SKM-1 (cell line): ENCODE measurements at regions not wholly inside any gene's neighbourhood (a gene's known extent, or its start where the extent isn't known, plus 50 kb on each side); places are given as distances from the start of the nearest gene placed in this dataset.

Experiments
- DNase-seq: peaks from one replicate; lab custom pipeline; 2025; ENCODE audit not compliant: unreplicated experiment; lab: John Stamatoyannopoulos, UW

GRCh38 chr10:29925771-29926692 is 133.4 kb downstream of the JCAD start:
- no peak for DNase-seq

DNA sequence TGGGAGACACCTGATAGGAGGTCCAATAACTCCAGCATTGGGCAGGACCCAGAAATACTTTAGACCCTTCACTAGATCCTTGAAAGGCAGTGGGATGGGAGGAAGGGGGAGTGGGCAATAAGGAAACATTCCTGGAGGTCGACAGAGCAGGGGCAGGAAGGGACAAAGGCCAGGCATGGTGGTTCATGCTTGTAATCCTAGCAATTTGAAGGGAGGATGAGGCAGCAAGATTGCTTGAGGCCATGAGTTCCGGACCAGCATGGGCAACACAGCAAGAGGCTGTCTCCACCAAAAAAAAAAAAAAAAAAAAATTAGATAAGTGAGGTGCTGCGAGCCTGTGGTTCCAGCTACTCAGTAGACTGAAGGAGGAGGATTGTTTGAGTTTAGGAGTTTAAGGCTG is 134.9 kb downstream of the JCAD start:
- DNase-seq, result no peak

DNA sequence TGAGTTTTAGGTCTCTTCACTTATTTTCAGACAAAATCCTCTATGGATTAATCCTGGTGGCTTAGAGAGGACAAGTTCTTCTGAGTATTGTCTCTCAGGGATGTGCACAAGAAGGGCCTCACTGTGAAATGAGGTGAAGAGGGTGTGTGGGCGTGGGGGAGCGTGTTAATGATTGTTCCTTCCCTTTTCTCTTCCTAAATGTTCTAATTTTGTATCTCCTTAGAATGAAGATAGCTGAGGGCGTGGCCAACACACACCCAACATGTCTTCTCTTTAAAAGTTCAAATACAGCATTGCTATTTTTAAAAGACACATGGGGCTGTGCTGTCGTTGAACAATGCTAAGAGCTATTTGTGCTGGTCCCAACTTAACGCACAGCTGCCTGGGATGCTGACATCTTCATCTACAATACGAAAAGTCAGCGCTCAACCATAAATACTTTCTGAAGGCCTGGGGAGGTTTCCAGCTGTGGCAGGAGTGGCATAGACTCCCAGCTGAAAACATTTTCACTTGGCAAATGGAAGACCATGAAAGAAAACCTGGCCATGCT is 135.9 kb downstream of the JCAD start:
- DNase-seq, result no peak

DNA sequence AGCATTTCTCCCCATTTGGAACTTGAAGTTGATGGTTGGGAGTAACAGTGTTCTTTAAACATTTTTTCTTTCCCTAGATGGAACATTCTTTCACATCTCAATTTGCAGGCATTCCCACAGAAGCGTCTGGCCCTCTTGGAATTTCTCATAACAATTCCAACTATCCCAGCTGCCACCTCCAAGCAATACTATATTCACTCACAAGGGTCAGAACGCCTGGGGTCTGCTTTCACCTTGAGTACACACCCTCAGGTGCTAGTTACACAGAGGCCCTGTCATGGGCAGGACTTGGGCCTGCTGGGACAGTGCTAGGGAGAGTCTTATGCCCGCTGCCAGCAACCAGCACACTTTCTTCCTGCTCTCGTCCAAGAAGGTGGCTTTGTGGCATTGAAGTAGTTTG is 136.5 kb downstream of the JCAD start:
- no peak for DNase-seq

- DNase-seq, result no peak
Measured at GRCh38 chr10:29922226-29922625, 137.2 kb downstream of the JCAD start.

GRCh38 chr10:29921071-29921446 is 138.3 kb downstream of the JCAD start:
- no peak for DNase-seq

- no peak for DNase-seq
Measured at GRCh38 chr10:29920408-29921070, 138.8 kb downstream of the JCAD start.

- no peak for DNase-seq
Measured at GRCh38 chr10:29918623-29919400, 140.6 kb downstream of the JCAD start.

- DNase-seq, result no peak
Measured at GRCh38 chr10:29917311-29917710, 142.1 kb downstream of the JCAD start.

DNA sequence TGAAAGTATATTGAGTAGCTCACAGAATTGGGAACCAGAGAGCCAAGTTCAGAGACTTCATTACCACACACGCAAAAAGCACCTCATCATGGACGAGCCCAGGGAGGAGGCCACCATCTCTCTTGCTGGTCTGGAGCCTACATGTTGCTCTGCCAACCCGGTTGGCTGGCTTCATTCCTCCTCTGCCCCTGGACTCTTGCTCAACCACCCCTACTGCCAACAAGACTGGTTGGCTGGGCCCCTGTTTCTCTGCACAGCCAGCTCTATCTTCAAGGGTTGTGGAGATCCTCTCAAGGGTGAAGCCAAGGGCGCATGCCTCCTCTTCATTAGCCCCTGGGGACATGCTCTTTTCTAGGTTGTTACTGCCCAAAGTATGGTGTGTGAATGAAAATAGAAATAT is 142.7 kb downstream of the JCAD start:
- no peak for DNase-seq

- DNase-seq, result no peak
Measured at GRCh38 chr10:29914986-29915785, 144.2 kb downstream of the JCAD start.

GRCh38 chr10:29908962-29909361 is 150.4 kb downstream of the JCAD start:
- DNase-seq, result no peak

- no peak for DNase-seq
Measured at GRCh38 chr10:29900865-29901264, 158.5 kb downstream of the JCAD start.

GRCh38 chr10:29897999-29898716 is 161.2 kb downstream of the JCAD start:
- no peak for DNase-seq

DNA sequence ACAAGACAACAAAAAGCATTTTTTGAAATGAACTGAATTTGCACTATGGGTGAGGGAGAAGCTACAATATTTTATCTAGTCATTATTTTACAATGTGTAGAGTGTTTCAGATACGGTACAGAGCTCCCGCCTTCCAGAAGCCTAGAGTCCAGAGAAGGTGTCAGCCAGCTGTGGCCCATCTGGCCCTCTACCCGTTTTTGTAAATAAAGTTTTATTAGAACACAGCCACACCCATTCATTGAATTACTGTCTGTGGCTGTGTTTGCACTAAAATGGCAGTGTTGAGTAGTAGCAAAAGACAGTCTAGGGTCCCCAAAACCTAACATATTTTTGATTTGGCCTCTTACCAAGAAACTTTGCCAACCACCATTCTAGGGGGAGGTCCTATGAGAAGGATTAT is 162.0 kb downstream of the JCAD start:
- DNase-seq, result no peak

- no peak for DNase-seq
Measured at GRCh38 chr10:29896053-29896452, 163.3 kb downstream of the JCAD start.

DNA sequence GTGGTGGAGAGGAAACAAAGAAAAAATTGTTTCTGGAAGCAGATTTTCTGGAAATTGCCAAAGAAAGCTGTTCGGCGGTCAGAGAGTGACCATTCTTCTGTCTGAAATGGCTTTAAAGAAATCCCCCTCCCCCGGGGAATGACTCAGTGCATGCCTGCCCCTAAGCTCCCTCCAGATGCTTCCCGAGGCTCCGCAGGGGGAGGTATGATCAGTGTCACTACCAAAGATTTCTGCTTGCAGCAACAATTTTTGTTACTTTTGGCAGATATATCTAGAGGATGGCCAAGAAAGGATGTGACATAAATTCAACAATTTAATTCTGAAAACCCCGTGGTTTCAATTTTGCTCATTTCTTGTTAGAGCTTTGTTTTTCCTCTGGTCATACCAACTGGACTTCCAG is 163.9 kb downstream of the JCAD start:
- DNase-seq, result no peak

GRCh38 chr10:29888321-29888720 is 171.1 kb downstream of the JCAD start:
- no peak for DNase-seq

DNA sequence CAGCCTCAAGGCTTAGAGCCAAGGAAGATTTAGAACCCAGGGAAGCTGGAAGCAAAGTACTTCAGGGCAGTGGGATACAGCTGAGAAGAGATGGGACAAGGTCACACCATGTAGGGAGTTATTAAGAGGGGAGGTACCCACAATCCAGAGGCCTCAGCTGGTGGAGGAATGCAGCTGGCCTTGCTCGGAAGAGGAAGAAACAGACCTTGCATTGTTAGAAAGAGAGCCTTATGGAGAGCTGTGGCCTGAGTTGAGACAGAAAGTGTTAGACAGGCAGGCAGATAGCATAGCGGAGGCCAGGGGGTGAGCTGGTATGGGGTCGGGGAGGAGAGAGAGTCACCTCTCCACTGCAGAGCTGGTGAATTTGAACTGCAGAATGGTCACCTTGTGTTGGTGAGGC is 173.1 kb downstream of the JCAD start:
- DNase-seq, result no peak

DNA sequence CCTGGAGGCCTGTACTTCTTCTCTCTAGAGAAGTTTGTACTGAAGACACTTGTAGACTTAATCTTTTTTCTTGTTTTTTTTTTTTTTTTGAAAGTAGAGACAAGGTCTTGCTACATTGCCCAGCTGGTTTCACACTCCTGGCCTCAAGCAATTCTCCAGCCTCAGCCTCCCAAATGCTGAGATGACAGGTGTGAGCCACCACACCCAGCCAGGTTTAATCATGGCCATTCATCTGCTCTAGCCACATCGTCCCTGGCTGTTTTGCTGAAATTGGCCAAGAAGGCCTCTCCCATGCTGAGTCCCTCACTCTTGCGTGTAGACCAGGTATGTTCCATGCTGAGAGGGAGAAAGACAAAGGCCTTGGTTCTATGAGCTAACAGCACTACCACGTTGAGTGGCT is 176.2 kb downstream of the JCAD start:
- no peak for DNase-seq
